GM19395 (cell line): ENCODE measurements at regions not wholly inside any gene's neighbourhood (a gene's known extent, or its start where the extent isn't known, plus 50 kb on each side); places are given as distances from the start of the nearest gene placed in this dataset.

ENCODE experiments used
- ATAC-seq: cut with Tn5 transposase; IDR thresholded peaks from one replicate; pipeline ENCODE4 v1.9.1; 2021; ENCODE audit warnings: mild to moderate bottlenecking, moderate library complexity; ENCODE audit not compliant: unreplicated experiment

DNA sequence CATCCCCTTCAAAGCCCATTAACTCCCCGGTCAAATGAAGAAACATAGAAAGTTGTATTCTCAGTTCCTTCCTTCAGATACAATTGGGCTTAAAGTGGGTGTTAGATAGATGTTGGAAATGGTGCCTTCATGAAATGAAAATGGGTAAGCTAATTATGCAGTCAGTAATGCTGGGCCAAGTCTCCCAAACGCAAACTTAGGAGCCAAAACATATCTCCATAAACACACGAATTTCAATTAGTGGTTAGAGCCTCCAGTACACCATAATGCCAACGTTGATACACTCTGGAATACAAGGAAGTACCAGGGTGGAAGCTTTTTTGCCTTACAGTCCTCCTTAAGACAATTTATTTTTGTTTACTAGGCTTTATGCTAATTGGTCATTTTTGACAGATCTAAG, 1059.0 kb downstream of the TUSC7 start:
- no peak for ATAC-seq

DNA sequence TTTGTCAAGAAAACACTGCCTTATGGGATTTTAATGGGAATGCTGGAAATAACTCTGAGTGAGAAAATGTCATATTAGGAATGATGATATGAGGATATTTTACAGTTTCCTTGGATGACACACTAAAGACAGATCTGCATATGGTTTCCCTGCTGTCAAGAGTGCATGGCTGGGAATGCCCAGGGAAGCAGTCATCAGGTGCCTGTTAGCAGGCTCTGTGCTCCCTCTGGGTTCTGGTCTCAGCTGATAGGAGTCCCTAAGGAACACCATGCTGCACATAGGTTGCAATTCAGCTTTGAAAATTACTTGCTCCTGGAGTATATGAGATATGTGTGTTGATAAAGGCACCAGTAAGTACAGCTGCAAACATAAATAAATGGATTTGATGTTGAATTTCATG, 1064.6 kb downstream of the TUSC7 start:
- no peak for ATAC-seq

DNA sequence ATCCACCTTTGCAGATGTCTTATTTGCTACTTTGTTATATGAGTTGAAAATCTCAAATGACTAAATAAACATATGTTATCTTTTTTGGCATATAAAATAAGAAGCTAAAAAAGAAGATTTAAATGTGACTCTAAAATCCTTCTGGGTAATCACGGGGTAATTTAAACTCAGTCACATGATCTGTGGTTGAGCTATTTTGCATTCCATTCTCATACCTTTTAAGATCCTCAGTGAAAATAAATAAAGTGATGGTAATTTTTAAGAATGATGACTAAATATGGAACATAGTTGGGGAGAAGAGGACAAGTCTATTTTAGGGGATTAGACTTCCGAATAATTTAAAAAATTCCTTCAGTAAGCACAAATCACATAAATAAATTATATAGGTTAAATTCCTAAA, 1076.8 kb downstream of the TUSC7 start:
- no peak for ATAC-seq

DNA sequence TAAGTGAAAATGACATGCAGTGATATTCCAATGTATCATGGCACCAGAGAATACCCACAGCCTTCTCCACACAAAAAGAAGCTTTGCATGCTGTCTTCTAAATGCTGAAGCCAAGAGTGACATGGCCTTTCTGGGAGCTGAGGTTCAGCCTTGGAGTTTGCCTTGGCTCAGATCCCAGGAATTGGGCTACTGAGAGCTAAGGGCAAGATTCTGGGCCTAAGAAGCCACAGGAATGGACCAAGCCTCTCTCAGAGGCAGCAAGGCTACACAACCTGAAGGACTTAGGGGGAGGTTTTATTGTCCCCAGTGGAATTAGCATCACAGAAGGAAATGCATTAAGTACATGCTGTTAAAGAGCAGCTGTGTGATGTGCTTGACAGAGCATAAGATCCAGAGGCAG, 1078.5 kb downstream of the TUSC7 start:
- no peak for ATAC-seq

DNA sequence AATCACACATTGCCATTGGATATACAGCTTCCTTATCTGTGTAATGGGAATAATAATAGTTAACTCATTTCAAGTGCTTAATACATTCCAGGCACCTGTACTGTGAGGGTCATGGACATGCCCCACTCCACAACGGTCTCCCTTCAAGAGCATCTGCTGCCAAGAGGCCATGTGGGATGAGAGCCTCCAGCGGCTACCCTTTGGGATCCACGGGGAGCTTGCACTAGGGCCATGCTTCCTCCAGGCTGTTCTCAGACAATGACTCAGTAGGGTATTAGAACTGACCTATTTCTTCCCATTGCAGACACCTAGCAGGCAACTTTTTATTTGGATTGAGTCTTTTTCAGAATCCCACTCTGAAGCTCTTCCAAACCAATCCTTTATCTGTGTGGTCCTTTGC, 1078.9 kb downstream of the TUSC7 start:
- no peak for ATAC-seq

DNA sequence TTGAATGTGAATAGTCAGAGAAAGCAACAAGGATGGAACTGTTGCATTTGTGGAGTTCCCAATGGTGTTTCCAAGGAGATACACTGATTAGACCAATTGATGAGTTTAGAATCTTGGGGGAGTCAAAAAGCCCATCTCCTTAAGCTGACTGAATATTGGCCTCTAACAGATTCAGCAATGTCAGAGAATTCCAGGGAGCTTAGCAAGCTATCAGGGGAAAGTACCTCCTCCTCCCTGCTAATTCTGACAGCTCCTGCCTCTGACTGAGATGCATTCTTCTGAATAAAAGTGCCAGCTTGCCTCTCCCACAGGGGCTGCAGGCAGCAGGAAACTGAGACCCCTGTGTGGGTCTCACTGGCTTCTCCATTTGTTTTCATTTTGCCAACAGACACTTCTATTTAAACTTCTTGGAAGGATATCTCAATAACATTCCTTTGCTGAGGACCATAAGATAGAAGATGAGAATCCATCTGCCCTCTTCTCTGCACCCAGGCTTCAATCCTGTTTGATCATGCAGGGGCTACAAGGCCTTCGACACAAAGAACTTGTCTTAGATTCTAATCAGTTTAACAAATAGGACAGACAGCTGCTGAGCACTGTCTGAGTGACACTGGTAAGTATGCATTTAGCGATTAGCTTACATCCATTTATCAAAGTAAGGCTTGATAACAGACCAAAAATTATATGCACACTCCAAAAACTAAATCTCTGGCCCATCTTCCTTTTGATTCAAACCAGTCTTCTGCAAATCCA, 1080.8 kb downstream of the TUSC7 start:
- ATAC-seq, result no peak

DNA sequence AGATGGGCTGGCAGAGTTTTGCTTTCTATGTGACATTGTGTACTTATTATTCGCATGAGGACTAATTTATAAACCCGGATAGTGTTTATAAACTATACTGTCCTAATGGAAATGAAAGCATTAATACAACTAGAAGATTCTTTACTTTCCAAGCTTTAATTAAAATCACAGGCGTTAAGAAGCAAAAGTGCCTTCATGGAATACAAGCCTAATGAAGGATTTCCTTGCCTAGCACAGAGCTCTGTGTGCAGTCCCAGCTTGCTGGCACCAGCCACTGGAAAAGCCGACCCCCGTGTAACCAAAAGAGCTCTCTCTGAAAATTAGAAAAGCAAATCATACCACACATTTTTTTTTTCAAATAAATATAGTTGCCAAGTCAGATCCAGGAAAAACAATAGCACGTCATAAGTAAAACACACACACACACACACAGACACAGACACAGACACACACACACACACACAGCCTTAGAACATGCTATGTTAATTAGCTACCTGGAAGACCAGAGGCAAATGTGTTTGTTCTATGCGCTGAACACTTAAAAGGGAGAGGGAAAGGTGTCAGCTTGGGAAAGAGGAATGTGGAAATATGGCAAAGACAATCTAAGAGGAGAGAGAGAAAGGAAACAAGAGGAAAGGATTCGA, 1084.2 kb downstream of the TUSC7 start:
- no peak for ATAC-seq

DNA sequence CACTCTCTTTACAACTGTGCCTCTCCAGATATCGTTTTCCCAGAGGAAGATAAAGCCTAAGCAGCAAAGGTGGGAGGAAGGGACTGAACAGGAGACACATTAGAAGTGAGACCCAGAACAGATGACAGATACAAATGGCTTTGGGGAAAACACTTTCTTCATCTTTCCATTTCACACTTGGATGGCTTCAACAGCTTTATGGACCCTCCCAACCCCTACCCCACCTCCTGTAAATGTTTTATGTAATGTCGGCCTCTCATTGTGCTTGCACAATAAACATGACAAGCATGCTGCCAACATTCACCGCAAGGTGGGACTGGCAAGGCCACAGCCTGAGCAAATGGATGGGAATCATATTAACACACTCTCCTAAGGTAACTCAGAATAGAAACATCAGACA, 1088.6 kb downstream of the TUSC7 start:
- no peak for ATAC-seq

DNA sequence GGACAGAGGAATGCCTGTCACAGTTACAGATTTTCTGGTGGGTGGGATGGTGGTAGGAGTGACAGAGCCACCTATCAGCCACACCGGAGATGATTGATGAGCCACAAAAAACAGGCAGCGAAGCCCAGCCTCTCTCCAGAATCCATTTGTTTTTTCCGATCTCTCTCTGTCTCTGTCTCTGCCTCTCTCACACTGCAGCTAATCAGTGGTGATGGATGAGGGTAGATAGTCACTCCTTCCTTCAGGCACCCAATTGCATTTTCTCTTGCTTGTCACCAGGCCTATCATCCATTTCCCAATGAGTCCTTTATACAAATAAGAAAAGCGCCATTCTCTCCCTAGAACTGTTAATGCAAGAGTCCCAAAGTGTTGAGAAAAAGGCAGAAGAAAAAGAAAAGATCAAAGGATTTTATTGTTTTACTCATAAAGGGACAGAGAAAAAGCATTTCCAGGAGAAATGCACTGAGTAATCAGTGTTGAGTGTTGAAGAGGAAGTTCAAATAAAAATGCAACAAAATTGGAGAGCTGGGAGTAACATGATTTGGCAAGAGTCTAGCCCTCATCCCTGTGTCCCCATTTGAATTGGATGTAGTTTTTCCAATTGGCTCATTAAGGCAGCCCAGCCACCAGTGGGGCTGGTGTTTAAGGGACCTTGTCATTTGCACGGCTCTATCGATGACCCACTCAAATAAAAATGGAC, 1089.3 kb downstream of the TUSC7 start:
- ATAC-seq, result no peak

DNA sequence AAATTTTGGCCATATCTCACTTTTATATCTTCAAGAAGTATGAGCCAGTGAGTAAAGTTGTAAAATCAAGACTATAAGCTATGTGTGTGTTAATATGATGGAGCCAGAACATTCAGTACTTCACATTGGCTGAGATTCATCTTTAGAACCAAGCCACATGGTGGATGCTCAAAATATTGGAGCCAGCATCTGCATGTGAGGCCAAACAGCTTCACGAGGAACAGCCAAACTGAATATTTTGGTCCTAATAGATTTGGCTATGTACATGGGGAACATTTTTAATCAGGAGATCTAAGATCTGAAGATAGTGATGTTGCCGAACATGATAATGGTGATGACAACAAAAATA, 1089.8 kb downstream of the TUSC7 start:
- ATAC-seq, result no peak

DNA sequence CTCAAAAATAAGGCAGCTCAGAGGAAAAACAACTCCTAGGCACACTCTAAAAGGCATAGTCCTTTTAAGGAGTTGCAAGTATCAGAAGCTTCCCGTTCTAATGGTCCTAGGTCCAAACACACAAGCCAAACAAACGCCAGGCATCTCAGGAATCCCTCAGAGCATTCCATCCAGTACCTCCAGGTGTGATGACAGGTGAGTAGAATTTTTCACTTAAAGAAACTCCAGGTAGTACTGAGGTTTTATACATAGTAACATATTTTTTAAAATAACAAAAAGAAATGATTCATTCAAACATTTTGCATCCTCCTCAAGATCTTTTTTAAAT, 1092.3 kb downstream of the TUSC7 start:
- no peak for ATAC-seq

DNA sequence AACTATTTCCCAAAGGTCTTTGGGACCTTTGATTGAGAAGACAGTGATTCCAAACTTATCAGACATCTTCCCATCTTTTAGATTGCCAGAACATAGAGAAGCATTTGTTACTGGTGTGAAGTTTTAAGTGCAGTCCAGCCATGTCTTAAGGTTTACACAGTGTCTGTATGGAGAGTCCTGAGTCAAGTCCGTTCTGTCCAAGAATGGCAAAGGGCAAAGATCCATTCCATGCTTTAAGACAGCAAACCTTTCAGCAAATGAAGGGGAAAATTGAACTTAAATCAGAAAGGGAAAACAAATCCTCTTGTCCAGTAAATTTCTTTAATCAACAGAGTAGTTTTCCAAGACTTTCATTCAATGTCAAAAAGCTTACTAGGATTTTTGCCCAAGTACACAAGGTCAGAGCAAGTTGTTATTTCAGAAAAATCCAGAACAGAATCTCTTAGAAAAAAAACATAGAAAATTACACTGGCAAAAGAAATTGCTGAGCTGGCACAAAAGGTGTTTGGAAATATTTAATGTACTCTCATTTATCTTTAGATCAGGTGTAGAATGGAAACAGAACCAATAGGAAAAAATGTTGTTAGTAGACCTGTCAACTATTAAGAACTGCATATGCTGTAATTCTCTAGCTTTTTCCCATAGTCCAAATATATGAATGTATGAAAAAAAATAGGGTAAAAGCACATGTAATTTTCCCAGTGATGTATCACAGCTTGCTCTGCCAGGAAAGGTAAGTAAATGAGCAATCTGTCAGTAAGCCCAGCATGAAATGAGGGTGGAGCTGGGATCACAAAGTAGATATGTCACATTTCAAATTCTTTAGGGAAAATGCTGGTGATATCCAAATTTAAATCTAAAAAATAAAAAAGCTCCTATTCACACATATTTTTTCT, 1099.9 kb downstream of the TUSC7 start:
- no peak for ATAC-seq

DNA sequence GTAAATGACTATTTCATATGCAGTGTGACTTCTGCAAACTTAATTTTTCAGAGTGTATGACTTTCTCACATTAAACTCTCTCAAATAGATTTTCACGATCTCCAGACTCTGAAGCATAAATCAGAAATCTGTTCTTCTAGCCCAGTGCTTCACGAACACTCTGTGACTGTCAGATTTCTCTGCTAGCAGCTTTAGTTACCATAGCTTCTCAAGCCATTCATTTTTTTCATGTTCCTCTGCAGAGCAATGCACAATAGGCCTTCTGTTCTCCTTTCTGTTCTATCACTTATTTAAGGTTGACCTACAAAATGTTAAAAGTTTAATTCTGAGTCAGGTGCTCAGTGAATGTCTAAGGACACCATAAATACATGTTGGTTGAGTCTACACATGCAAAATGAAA, 1102.2 kb downstream of the TUSC7 start:
- no peak for ATAC-seq

DNA sequence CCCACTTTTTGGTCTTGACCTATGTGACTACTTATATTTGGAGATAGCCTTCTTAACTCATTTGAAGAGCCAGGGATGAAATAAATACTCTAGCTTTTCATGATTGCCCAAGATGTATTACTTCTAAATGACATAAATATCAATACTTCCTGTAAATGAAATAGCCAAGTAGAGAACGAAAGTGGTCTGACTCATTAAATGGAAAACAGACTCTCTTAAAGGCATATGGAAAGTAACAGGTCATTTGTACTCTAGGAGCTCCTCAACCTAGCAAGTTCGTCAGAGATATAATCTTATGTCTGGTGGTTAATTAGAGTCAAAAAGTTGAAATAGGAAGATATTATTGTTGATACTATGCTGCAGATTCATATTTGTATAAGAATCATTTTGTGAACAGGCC, 1105.4 kb downstream of the TUSC7 start:
- no peak for ATAC-seq

DNA sequence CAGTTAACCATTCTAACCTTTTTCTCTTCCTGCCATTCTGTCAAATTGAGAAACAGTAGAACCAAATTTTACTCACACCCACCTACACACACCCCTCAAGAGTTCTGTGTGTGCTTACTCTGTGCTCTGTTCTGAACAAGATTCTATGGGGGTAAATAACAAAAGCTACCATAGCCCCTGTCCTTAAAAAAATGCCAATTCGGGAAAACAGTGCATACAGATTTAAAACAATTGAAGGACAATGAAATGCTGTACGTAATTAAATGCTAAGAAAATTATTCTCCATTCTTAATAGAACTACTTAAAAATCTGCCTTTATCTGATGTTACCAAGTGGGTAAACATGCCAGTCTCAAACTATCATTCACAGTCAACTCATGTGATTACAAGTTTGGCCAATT, 1107.5 kb downstream of the TUSC7 start:
- no peak for ATAC-seq

DNA sequence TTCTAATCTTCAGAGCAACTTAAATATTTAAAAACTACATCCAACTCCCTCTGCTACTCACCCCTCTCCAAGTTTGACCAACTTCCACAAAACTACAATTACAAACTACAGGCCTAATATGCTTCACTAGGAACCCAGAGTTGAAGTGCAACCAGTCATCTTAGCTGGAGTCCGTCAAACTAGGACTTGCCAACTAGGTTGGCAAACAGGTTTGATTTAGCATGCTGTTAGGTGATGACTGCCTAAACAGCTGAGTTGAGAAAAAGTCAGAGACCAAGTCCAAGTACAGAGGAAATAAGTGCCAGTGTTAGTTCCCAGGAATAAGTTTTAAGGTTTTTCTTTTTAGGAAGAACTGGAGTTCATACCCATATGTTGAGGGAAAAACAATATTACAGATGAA, 1109.0 kb downstream of the TUSC7 start:
- no peak for ATAC-seq

DNA sequence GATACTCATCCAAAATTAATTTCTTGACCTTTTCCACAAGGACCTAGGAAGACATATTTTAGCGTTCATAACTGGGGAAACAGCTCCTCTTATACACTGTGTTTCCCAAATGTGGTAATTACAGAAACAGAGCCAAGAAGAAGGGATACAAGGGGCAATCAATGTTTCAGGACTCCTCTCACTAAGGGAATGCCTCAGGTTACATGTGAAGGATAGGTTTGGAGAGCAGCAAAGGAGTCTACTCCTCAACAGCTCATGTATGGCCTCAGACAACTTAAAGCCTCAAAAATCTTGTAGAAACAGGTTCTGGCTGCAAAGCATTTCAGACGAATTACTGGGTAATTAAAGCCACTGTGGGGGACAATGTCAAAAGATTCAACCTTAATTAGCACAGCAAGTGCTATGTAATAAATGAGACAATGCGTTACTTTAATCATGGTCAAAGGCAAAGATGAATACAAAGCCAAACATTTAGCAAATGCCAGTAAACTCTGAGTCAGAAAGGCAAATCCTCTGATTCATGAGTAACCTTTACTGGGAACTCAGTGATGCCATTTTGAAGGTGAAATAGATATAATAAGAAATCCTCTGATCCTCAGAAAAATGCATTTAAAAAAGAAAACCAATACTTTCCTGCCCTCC, 1111.2 kb downstream of the TUSC7 start:
- no peak for ATAC-seq

DNA sequence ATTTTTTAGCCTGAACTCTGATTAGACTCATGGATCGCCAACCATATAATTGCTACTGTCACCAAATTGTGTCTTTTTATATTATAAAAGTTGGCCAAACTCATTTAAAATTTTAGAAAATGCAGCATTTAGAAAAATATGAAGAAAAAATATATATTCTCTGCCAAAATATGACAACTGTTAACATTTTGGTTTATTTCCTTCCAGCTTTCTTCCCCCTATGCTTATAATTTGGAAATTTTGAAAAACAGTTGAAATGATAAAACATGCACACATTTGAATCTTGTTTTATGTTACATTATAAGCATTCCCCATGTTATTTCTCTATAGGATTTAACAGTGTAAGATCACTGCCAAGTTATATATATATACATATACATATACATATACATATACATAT, 1112.8 kb downstream of the TUSC7 start:
- no peak for ATAC-seq

DNA sequence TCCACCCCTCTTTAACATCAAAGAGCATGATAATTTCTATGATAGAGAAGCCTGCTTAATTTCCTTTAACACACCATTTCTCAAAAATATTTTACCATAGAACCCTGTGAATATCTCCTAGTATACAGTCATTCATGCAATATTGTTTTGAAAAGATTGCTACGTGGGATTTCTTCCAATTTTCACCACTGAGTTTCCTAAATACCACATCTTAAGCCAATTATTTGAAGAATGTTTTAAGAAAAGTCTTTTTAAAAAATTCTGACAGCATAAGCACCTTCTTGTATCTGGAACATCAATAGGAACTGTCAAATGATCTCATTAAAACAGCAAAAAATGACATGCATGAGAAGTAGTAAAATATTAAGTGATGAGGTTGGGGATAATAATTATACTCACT, 1126.7 kb downstream of the TUSC7 start:
- ATAC-seq, result no peak

DNA sequence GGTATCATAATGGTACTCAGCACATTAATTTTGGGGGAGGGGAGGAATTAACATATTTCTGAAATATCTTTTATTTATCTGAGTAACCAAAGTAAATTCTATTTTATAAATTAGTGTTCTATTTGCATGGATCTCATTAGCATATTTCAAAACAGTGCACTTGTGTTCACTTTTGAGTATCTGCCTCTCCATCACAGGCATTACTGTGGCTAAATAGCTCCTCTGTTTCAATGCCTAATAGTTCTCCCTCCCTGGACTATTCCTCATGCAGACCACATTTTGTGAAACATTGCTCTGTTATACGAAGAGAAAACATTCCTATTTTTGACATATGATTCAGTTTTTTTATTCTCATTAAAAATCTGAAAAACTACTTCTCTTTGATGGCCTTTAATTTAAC, 1127.8 kb downstream of the TUSC7 start:
- no peak for ATAC-seq

DNA sequence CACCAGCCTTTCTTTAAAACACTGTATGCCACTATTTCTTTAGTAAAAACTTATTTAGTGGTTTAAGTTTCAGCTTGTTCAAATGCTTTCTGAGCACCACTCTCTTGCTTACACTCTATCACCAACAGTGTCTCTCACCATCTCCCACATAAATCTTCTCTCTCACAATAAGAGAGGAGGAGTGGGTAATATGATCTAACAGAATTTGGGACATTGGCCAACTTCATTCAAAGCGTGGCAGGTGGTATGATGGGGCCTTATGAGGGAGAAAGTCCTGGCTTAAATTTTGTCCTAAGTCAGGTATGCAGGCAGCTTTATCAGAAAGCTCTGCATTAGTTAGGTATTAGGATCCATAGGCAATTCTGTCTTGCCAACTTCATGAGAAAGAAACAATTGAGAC, 1132.5 kb downstream of the TUSC7 start:
- ATAC-seq, result no peak
